ENCODE measurements at regions not wholly inside any gene's neighbourhood (a gene's known extent, or its start where the extent isn't known, plus 50 kb on each side); places are given as distances from the start of the nearest gene placed in this dataset.

- no peak for TF ChIP-seq CTCF (IDR thresholded peaks at IDR 0.05)
- no peak for TF ChIP-seq POLR2A (IDR thresholded peaks at IDR 0.05)
Observed at GRCh38 chr2:152875701-152876695, 157.6 kb downstream of the ARL6IP6 start.
